CD4-positive, CD25-positive, alpha-beta regulatory T cell (primary cell): ENCODE measurements at regions not wholly inside any gene's neighbourhood (a gene's known extent, or its start where the extent isn't known, plus 50 kb on each side); places are given as distances from the start of the nearest gene placed in this dataset.

Experiments used
- ATAC-seq, 2 donors: fragments of 150-1000 bp; cut with Tn5 transposase; one replicate each; pipeline ENCODE4 v1.10.0; 2021; ENCODE audit warnings: low read depth in 2 of 2, moderate number of reproducible peaks in 2 of 2, moderate library complexity in 1 of 2
- DNase-seq, 3 donors: peaks; one replicate each; pipeline versions ENCODE4 v3.0.0 to v3.0.0-alpha.2; 2012 to 2022; ENCODE audit warnings: mixed read lengths in 1 of 3
- H3K27ac ChIP-seq: one replicate; pipeline ENCODE4 v1.7.0; 2013; ENCODE audit warnings: mild to moderate bottlenecking, low read length; ENCODE audit not compliant: insufficient read depth, poor library complexity, severe bottlenecking
- H3K27me3 ChIP-seq: one replicate; pipeline ENCODE4 v1.7.0; 2013; ENCODE audit warnings: low read length; ENCODE audit not compliant: control insufficient read depth, insufficient read depth
- H3K36me3 ChIP-seq: one replicate; pipeline ENCODE4 v1.7.0; 2013; ENCODE audit warnings: mild to moderate bottlenecking, low read length, moderate library complexity; ENCODE audit not compliant: control insufficient read depth, insufficient read depth
- H3K4me1 ChIP-seq: 2 replicates; pipeline ENCODE4 v1.7.0; 2013; ENCODE audit warnings: mild to moderate bottlenecking, low read length; ENCODE audit not compliant: insufficient read depth, control insufficient read depth, poor library complexity, severe bottlenecking
- H3K4me3 ChIP-seq: one replicate; pipeline ENCODE4 v1.7.0; 2013; ENCODE audit warnings: low read depth, mild to moderate bottlenecking, low read length, moderate library complexity
- H3K9me3 ChIP-seq, 2 experiments: 1 replicate in 1 of 2; 2 replicates in 1 of 2; pipeline ENCODE4 v1.7.0; 2013; ENCODE audit warnings: low read length in 2 of 2, mild to moderate bottlenecking in 1 of 2, moderate library complexity in 1 of 2; ENCODE audit not compliant: control insufficient read depth in 2 of 2
- H3K27ac Mint-ChIP-seq, 3 donors: one replicate each; pipeline ENCODE4 v1.8.0; 2020 to 2022; ENCODE audit warnings: mild to moderate bottlenecking in 3 of 3, mixed read lengths in 3 of 3, moderate library complexity in 2 of 3
- H3K27me3 Mint-ChIP-seq: one replicate; pipeline ENCODE4 v1.8.0; 2022; ENCODE audit warnings: mild to moderate bottlenecking, mixed read lengths
- H3K36me3 Mint-ChIP-seq: one replicate; pipeline ENCODE4 v1.8.0; 2020; ENCODE audit warnings: mixed read lengths
- H3K4me1 Mint-ChIP-seq, 4 donors: one replicate each; pipeline ENCODE4 v1.8.0; 2020 to 2022; ENCODE audit warnings: mixed read lengths in 4 of 4, mild to moderate bottlenecking in 1 of 4
- H3K4me3 Mint-ChIP-seq, 4 donors: one replicate each; pipeline ENCODE4 v1.8.0; 2020 to 2022; ENCODE audit warnings: mild to moderate bottlenecking in 4 of 4, mixed read lengths in 4 of 4, moderate library complexity in 3 of 4
- H3K9me3 Mint-ChIP-seq, 7 donors: one replicate each; pipeline ENCODE4 v1.8.0; 2020 to 2022; ENCODE audit warnings: mixed read lengths in 7 of 7, mild to moderate bottlenecking in 3 of 7, moderate library complexity in 2 of 7

- Histone ChIP-seq H3K36me3 (no peaks in the 10 kb centered on the region), H3K4me3 (no peak overlapping the region), H3K27ac (no peak overlapping the region), H3K4me1 (no peaks in the 10 kb centered on the region), H3K27me3 (peaks cover 3% of the 10 kb centered on the region), H3K9me3 (no peaks in the 10 kb centered on the region)
- no peak overlapping the region for H3K27ac Mint-ChIP-seq
- DNase-seq (no peak), ATAC-seq (no peak)
- no peak overlapping the region for H3K4me3 Mint-ChIP-seq
- peaks cover 0 to 2% (median 0%) of the 10 kb centered on the region in 7 donors for H3K9me3 Mint-ChIP-seq
- no peaks in the 10 kb centered on the region for H3K4me1 Mint-ChIP-seq
- H3K27me3 Mint-ChIP-seq: peaks cover 8% of the 10 kb centered on the region
- no peaks in the 10 kb centered on the region for H3K36me3 Mint-ChIP-seq
Observed at GRCh38 chr19:13646758-13647157, 117.6 kb upstream of the MRI1 start.

GRCh38 chr19:13644645-13645044, 119.7 kb upstream of the MRI1 start:
- no peak overlapping the region for H3K27ac ChIP-seq
- H3K36me3 Mint-ChIP-seq: no peaks in the 10 kb centered on the region
- H3K4me3 Mint-ChIP-seq: no peak overlapping the region
- peaks cover 0 to 2% (median 0%) of the 10 kb centered on the region in 7 donors for H3K9me3 Mint-ChIP-seq
- no peaks in the 10 kb centered on the region for H3K4me1 ChIP-seq
- DNase-seq (no peak), ATAC-seq (no peak)
- H3K27me3 ChIP-seq: peaks cover 3% of the 10 kb centered on the region
- H3K4me1 Mint-ChIP-seq: no peaks in the 10 kb centered on the region
- peaks cover 0 to under 1% of the 10 kb centered on the region in 2 experiments for H3K9me3 ChIP-seq
- no peak overlapping the region for H3K27ac Mint-ChIP-seq
- peaks cover 23% of the 10 kb centered on the region for H3K27me3 Mint-ChIP-seq
- no peak overlapping the region for H3K4me3 ChIP-seq
- H3K36me3 ChIP-seq: no peaks in the 10 kb centered on the region

- Mint-ChIP-seq H3K27me3 (peaks cover 24% of the 10 kb centered on the region), H3K9me3 (peaks cover 0 to 6% (median 2%) of the 10 kb centered on the region in 7 donors), H3K27ac (no peak overlapping the region), H3K4me3 (no peak overlapping the region), H3K36me3 (no peaks in the 10 kb centered on the region), H3K4me1 (no peaks in the 10 kb centered on the region)
- Histone ChIP-seq H3K4me1 (no peaks in the 10 kb centered on the region), H3K4me3 (no peak overlapping the region), H3K27ac (no peak overlapping the region), H3K36me3 (no peaks in the 10 kb centered on the region), H3K27me3 (peaks cover 3% of the 10 kb centered on the region), H3K9me3 (peaks cover 0 to 2% of the 10 kb centered on the region in 2 experiments)
- ATAC-seq: no peak
- DNase-seq: no peak
Observed at GRCh38 chr19:13640611-13641010, 123.7 kb upstream of the MRI1 start.

- no peaks in the 10 kb centered on the region for H3K4me1 Mint-ChIP-seq
- Histone ChIP-seq H3K4me1 (no peaks in the 10 kb centered on the region), H3K9me3 (peaks cover 0 to 2% of the 10 kb centered on the region in 2 experiments), H3K27ac (no peak overlapping the region), H3K36me3 (no peaks in the 10 kb centered on the region), H3K27me3 (no peaks in the 10 kb centered on the region), H3K4me3 (no peak overlapping the region)
- DNase-seq (no peak), ATAC-seq (no peak)
- peaks cover 0 to 6% (median 2%) of the 10 kb centered on the region in 7 donors for H3K9me3 Mint-ChIP-seq
- H3K27ac Mint-ChIP-seq: peak overlapping the region in 1 of 3 donors; percentile 34
- peaks cover 24% of the 10 kb centered on the region for H3K27me3 Mint-ChIP-seq
- no peaks in the 10 kb centered on the region for H3K36me3 Mint-ChIP-seq
- no peak overlapping the region for H3K4me3 Mint-ChIP-seq
Observed at GRCh38 chr19:13639342-13639929, 124.9 kb upstream of the MRI1 start.

- no peaks in the 10 kb centered on the region for H3K36me3 ChIP-seq
- Mint-ChIP-seq H3K4me1 (peaks cover 0 to 2% (median 0%) of the 10 kb centered on the region in 4 donors), H3K27ac (no peak overlapping the region), H3K27me3 (peaks cover 19% of the 10 kb centered on the region), H3K9me3 (peaks cover 0 to 6% (median 2%) of the 10 kb centered on the region in 7 donors), H3K36me3 (no peaks in the 10 kb centered on the region), H3K4me3 (no peak overlapping the region)
- no peak overlapping the region for H3K27ac ChIP-seq
- peaks cover 0 to 2% of the 10 kb centered on the region in 2 experiments for H3K9me3 ChIP-seq
- H3K4me1 ChIP-seq: no peaks in the 10 kb centered on the region
- ATAC-seq (no peak), DNase-seq (no peak)
- H3K4me3 ChIP-seq: no peak overlapping the region
- no peaks in the 10 kb centered on the region for H3K27me3 ChIP-seq
Observed at GRCh38 chr19:13637664-13638063, 126.7 kb upstream of the MRI1 start.

- Mint-ChIP-seq H3K4me3 (no peak overlapping the region), H3K36me3 (no peaks in the 10 kb centered on the region), H3K4me1 (peaks cover 0 to 2% (median 0%) of the 10 kb centered on the region in 4 donors), H3K27me3 (peaks cover 10% of the 10 kb centered on the region), H3K9me3 (peaks cover 0 to 6% (median 2%) of the 10 kb centered on the region in 7 donors), H3K27ac (no peak overlapping the region)
- Histone ChIP-seq H3K4me3 (no peak overlapping the region), H3K36me3 (no peaks in the 10 kb centered on the region), H3K4me1 (no peaks in the 10 kb centered on the region), H3K9me3 (peaks cover 0 to 1% of the 10 kb centered on the region in 2 experiments), H3K27me3 (peaks cover 3% of the 10 kb centered on the region), H3K27ac (no peak overlapping the region)
- DNase-seq (no peak), ATAC-seq (no peak)
Observed at GRCh38 chr19:13634658-13635057, 128.4 kb upstream of the CACNA1A start.

GRCh38 chr19:13633522-13633922, 127.2 kb upstream of the CACNA1A start:
- H3K27ac Mint-ChIP-seq: peak overlapping the region in 1 of 3 donors; percentile 28
- ATAC-seq: no peak

GRCh38 chr19:13633109-13633508, 126.8 kb upstream of the CACNA1A start:
- H3K27me3 ChIP-seq: peaks cover 3% of the 10 kb centered on the region
- no peaks in the 10 kb centered on the region for H3K4me1 ChIP-seq
- no peaks in the 10 kb centered on the region for H3K36me3 ChIP-seq
- DNase-seq: no peak
- H3K36me3 Mint-ChIP-seq: no peaks in the 10 kb centered on the region
- H3K27ac ChIP-seq: no peak overlapping the region
- H3K27me3 Mint-ChIP-seq: peaks cover 5% of the 10 kb centered on the region
- H3K27ac Mint-ChIP-seq: peak overlapping the region in 1 of 3 donors; percentile 20
- H3K9me3 Mint-ChIP-seq: peaks cover 0 to 4% (median 0%) of the 10 kb centered on the region in 7 donors
- no peak for ATAC-seq
- peaks cover 0 to 2% (median 0%) of the 10 kb centered on the region in 4 donors for H3K4me1 Mint-ChIP-seq
- H3K4me3 Mint-ChIP-seq: no peak overlapping the region
- no peak overlapping the region for H3K4me3 ChIP-seq
- no peaks in the 10 kb centered on the region for H3K9me3 ChIP-seq

More at GRCh38 chr19:13633522-13633922, 127.2 kb upstream of the CACNA1A start:
- no peak overlapping the region for H3K4me3 Mint-ChIP-seq
- H3K4me1 Mint-ChIP-seq: peaks cover 0 to 2% (median 0%) of the 10 kb centered on the region in 4 donors
- peaks cover 5% of the 10 kb centered on the region for H3K27me3 Mint-ChIP-seq
- H3K27ac ChIP-seq: no peak overlapping the region
- no peak for DNase-seq
- H3K27me3 ChIP-seq: peaks cover 3% of the 10 kb centered on the region
- H3K36me3 ChIP-seq: no peaks in the 10 kb centered on the region
- H3K9me3 Mint-ChIP-seq: peaks cover 0 to 4% (median 0%) of the 10 kb centered on the region in 7 donors
- H3K4me3 ChIP-seq: no peak overlapping the region
- no peaks in the 10 kb centered on the region for H3K9me3 ChIP-seq
- no peaks in the 10 kb centered on the region for H3K4me1 ChIP-seq
- no peaks in the 10 kb centered on the region for H3K36me3 Mint-ChIP-seq
